HCT116 (cell line): ENCODE measurements at regions not wholly inside any gene's neighbourhood (a gene's known extent, or its start where the extent isn't known, plus 50 kb on each side); places are given as distances from the start of the nearest gene placed in this dataset.

Source experiments
- ATAC-seq: fragments of 200-7000 bp; cut with Tn5 transposase; 2 replicates; pipeline ENCODE4 v1.9.1; 2020; ENCODE audit warnings: mild to moderate bottlenecking, moderate library complexity
- BruUV-seq: library from RNA; stranded (reverse); fragments of 400-500 nt; replicated peaks from 2 replicates; lab custom pipeline; 2021; lab: Mats Ljungman, UMichigan
- CTCF ChIA-PET: fragments of 300-600 bp; sonication (Branson Sonifier 250); formaldehyde crosslinking; loops from one replicate; lab custom pipeline; 2021; ENCODE audit warnings: antibody characterized with exemption; lab: Charles Lee
- POLR2A ChIA-PET: fragments of 300-600, 350-600 bp; sonication (Branson Sonifier 250); formaldehyde crosslinking; loops from one replicate; lab custom pipeline; 2021; ENCODE audit warnings: antibody characterized with exemption; lab: Charles Lee
- RAD21 ChIA-PET, 2 experiments: fragments of 300-600 bp; sonication (Branson Sonifier 250); formaldehyde crosslinking; loops; one replicate each; lab custom pipeline; 2023; ENCODE audit warnings: low total read pairs in 2 of 2; ENCODE audit not compliant: uncharacterized antibody in 2 of 2, unreplicated experiment in 2 of 2, low non-redundant PET in 1 of 2; lab: Charles Lee
- DNase-seq: peaks from one replicate; pipeline ENCODE4 v3.0.0-alpha.2; 2010; ENCODE audit warnings: low read depth, low spot score
- H2AFZ ChIP-seq: fragments of 200-600 bp; shearing (Covaris generic), sonication (generic); 2 replicates; pipeline ENCODE4 v1.6.1; 2017; ENCODE audit warnings: low read depth, mixed run types, mixed read lengths, antibody characterized with exemption, low read length; ENCODE audit not compliant: poor library complexity, severe bottlenecking
- H3K27ac ChIP-seq: 2 replicates; pipeline ENCODE4 v1.5.1; 2012; ENCODE audit warnings: low read depth, low read length
- H3K27me3 ChIP-seq: fragments of 200-600 bp; sonication (generic); 2 replicates; pipeline ENCODE4 v1.6.1; 2016; ENCODE audit warnings: mixed run types, low read length, mixed read lengths; ENCODE audit not compliant: insufficient read depth
- H3K36me3 ChIP-seq, 2 experiments: fragments of 200-500 bp in 1 of 2; fragments of 200-600 bp in 1 of 2; sonication (Bioruptor generic) in 1 of 2; sonication (generic) in 1 of 2; 2 replicates each; pipeline versions ENCODE4 v1.5.1 to v1.6.1; 2014 to 2016; ENCODE audit warnings: low read length in 2 of 2, inconsistent platforms in 1 of 2, mixed read lengths in 1 of 2, mixed run types in 1 of 2; ENCODE audit not compliant: insufficient read depth in 2 of 2, control insufficient read depth in 1 of 2
- H3K4me1 ChIP-seq, 2 experiments: fragments of 200-600 bp in 1 of 2; sonication (generic) in 1 of 2; 2 replicates each; pipeline versions ENCODE4 v1.5.1 to v1.6.1; 2012 to 2017; ENCODE audit warnings: low read length in 2 of 2, inconsistent platforms in 1 of 2, mild to moderate bottlenecking in 1 of 2, mixed read lengths in 1 of 2, mixed run types in 1 of 2, moderate library complexity in 1 of 2; ENCODE audit not compliant: insufficient read depth in 2 of 2, control insufficient read depth in 1 of 2
- H3K4me2 ChIP-seq: fragments of 200-600 bp; sonication (generic); 2 replicates; pipeline ENCODE4 v1.6.1; 2017; ENCODE audit warnings: mixed run types, low read length, mixed read lengths
- H3K4me3 ChIP-seq, 2 experiments: fragments of 200-600 bp in 1 of 2; sonication (generic) in 1 of 2; replicated peaks in 1 of 2; 2 replicates each; pipeline ENCODE4 v1.5.1; 2011 to 2016; ENCODE audit warnings: low read length in 2 of 2, control low read depth in 1 of 2, low read depth in 1 of 2, mild to moderate bottlenecking in 1 of 2, mixed read lengths in 1 of 2, mixed run types in 1 of 2
- H3K79me2 ChIP-seq: fragments of 200-600 bp; sonication (generic); 2 replicates; pipeline ENCODE4 v1.6.1; 2017; ENCODE audit warnings: mild to moderate bottlenecking, mixed run types, low read length, moderate library complexity, mixed read lengths; ENCODE audit not compliant: insufficient read depth
- H3K9ac ChIP-seq: fragments of 200-600 bp; sonication (generic); 2 replicates; pipeline ENCODE4 v1.6.1; 2016; ENCODE audit warnings: low read length, mixed read lengths
- H3K9me2 ChIP-seq: fragments of 200-600 bp; sonication (generic), shearing (Covaris generic); 2 replicates; pipeline ENCODE4 v1.6.1; 2017; ENCODE audit warnings: mixed run types, mild to moderate bottlenecking, moderate library complexity; ENCODE audit not compliant: insufficient read depth
- H3K9me3 ChIP-seq, 2 experiments: fragments of 200-500 bp in 1 of 2; fragments of 200-600 bp in 1 of 2; sonication (Bioruptor generic) in 1 of 2; sonication (generic) in 1 of 2; 2 replicates each; pipeline ENCODE4 v1.6.1; 2014 to 2017; ENCODE audit warnings: low read length in 2 of 2, mixed read lengths in 2 of 2, inconsistent platforms in 1 of 2, low read depth in 1 of 2, mild to moderate bottlenecking in 1 of 2, mixed run types in 1 of 2, moderate library complexity in 1 of 2; ENCODE audit not compliant: control insufficient read depth in 1 of 2, insufficient read depth in 1 of 2
- H4K20me1 ChIP-seq: fragments of 200-600 bp; sonication (generic), shearing (Covaris generic); 2 replicates; pipeline ENCODE4 v1.6.1; 2017; ENCODE audit warnings: mixed run types, mild to moderate bottlenecking, moderate library complexity; ENCODE audit not compliant: insufficient read depth
- CBX3 ChIP-seq: IDR thresholded peaks from 2 replicates; pipeline ENCODE4 v1.6.1; 2012; ENCODE audit warnings: low read depth
- ELF1 ChIP-seq: IDR thresholded peaks from 2 replicates; pipeline ENCODE4 v1.6.1; 2012; ENCODE audit warnings: low read depth, borderline replicate concordance
- POLR2A ChIP-seq: IDR thresholded peaks from 2 replicates; pipeline ENCODE4 v1.7.0; 2011; ENCODE audit warnings: borderline replicate concordance; ENCODE audit not compliant: insufficient read depth, insufficient read length; ENCODE audit errors: extremely low read depth
- RAD21 ChIP-seq: IDR thresholded peaks from 2 replicates; pipeline ENCODE4 v1.6.1; 2012; ENCODE audit warnings: low read depth, mild to moderate bottlenecking
- REST ChIP-seq: IDR thresholded peaks from 2 replicates; pipeline ENCODE4 v1.6.1; 2012; ENCODE audit warnings: low read depth
- SIN3A ChIP-seq: IDR thresholded peaks from 2 replicates; pipeline ENCODE4 v1.6.1; 2012; ENCODE audit warnings: low read depth
- TCF7L2 ChIP-seq: IDR thresholded peaks from 2 replicates; pipeline ENCODE4 v1.7.0; 2011; ENCODE audit warnings: borderline replicate concordance, inconsistent platforms; ENCODE audit not compliant: insufficient read depth, insufficient read length; ENCODE audit errors: extremely low read depth
- ZNF274 ChIP-seq: fragments of 200-500 bp; sonication (Bioruptor generic); IDR thresholded peaks from 2 replicates; pipeline ENCODE4 v1.6.1; 2014; ENCODE audit warnings: mild to moderate bottlenecking, low read depth, low read length, inconsistent platforms
- intact Hi-C: fragments of 100-400 bp; cut with micrococcal nuclease; formaldehyde crosslinking; loops from 2 replicates; pipeline ENCODE4 v1.10.0; 2022

GRCh38 chr2:123043458-123043857 is 981.6 kb upstream of the CNTNAP5 start:
- DNase-seq (no peak), ATAC-seq (no peak)
- BruUV-seq, result no TSS peak
- TF ChIP-seq ELF1, result no peak
- no peak for TF ChIP-seq POLR2A
- TF ChIP-seq CBX3, result no peak
- TF ChIP-seq SIN3A, result no peak
- no peak for TF ChIP-seq TCF7L2
- TF ChIP-seq REST, result no peak
- no peak for TF ChIP-seq RAD21
- no peak for TF ChIP-seq ZNF274
- Histone ChIP-seq H3K4me2 (no peak overlapping the region), H3K4me3 (no peak overlapping the region), H3K9me3 (peaks cover 18 to 20% of the 10 kb centered on the region in 2 experiments), H3K27ac (no peak overlapping the region), H3K36me3 (no peaks in the 10 kb centered on the region), H3K9ac (no peak overlapping the region), H3K79me2 (no peaks in the 10 kb centered on the region), H3K27me3 (no peaks in the 10 kb centered on the region), H4K20me1 (no peaks in the 10 kb centered on the region), H3K4me1 (no peaks in the 10 kb centered on the region), H2AFZ (no peak overlapping the region), H3K9me2 (no peaks in the 10 kb centered on the region)
- intact Hi-C loops, result no loop called here
- ChIA-PET POLR2A (no interaction called here), CTCF (no interaction called here), RAD21 (no interaction called here)
